ENCODE measurements at regions not wholly inside any gene's neighbourhood (a gene's known extent, or its start where the extent isn't known, plus 50 kb on each side); places are given as distances from the start of the nearest gene placed in this dataset.

DNA sequence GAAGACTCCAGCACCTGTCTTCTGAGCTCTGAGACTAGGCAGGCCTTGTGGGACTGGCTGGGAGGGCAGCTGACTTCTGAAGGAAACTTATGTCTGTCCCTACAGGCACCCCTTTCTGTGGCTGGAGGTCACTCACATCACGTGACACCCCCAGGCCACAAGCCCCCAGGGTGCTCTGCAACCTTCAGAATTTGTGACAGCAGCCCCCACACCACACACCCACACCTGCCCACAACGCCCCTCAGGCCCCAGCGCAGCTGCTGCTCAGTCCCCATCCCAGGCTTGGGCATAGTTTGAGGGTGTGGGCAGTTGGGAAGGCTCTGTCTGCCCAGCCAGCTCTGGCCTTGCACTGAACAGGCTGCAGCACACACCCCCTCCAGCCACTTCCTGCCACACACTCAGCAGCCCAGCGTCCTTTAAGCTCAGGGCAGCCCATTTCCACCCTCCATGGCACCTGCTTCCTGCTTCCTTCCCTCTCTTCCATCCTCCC, 80.0 kb upstream of the UNC5B start:
- Histone ChIP-seq H3K27me3 (ENCODE audit: insufficient read depth, low read length) (peaks cover 16% of the 10 kb centered on the region; the same call in 1 of the 2 replicates), H3K9ac (ENCODE audit: low read length) (no peak overlapping the region), H3K4me1 (ENCODE audit: control insufficient read depth in 1 of 2, insufficient read depth in 2 of 2, low read length in 2 of 2) (peaks cover 0 to 8% of the 10 kb centered on the region in 2 experiments; a peak in 1 of 4 replicates), H3K79me2 (ENCODE audit: insufficient read depth, low read length) (no peaks in the 10 kb centered on the region), H4K20me1 (ENCODE audit: insufficient read depth) (no peaks in the 10 kb centered on the region), H3K27ac (ENCODE audit: low read depth, low read length) (no peak overlapping the region), H2AFZ (ENCODE audit: low read depth, low read length, poor library complexity, severe bottlenecking) (no peak overlapping the region), H3K36me3 (ENCODE audit: control insufficient read depth in 1 of 2, insufficient read depth in 2 of 2, low read length in 2 of 2) (no peaks in the 10 kb centered on the region), H3K4me3 (replicated peaks in 1 of 2; ENCODE audit: low read depth in 1 of 2, low read length in 2 of 2) (no peak overlapping the region), H3K9me3 (ENCODE audit: control insufficient read depth in 1 of 2, insufficient read depth in 1 of 2, low read depth in 1 of 2, low read length in 2 of 2) (no peaks in the 10 kb centered on the region), H3K4me2 (ENCODE audit: low read length) (no peak overlapping the region), H3K9me2 (ENCODE audit: insufficient read depth) (no peaks in the 10 kb centered on the region)
- ATAC-seq (no peak), DNase-seq (ENCODE audit: low read depth, low spot score) (no peak)
- ChIA-PET CTCF (no interaction called here), POLR2A (no interaction called here), RAD21 (ENCODE audit: low non-redundant PET in 1 of 2, low total read pairs in 2 of 2, uncharacterized antibody in 2 of 2, unreplicated experiment in 2 of 2) (no interaction called here)
- BruUV-seq (replicated peaks), result no TSS peak
- intact Hi-C loops (cut with micrococcal nuclease), result no loop called here
- TF ChIP-seq ELF1 (IDR thresholded peaks at IDR 0.05; ENCODE audit: borderline replicate concordance, low read depth), result no peak
- TF ChIP-seq MAX (IDR thresholded peaks at IDR 0.05), result no peak
- TF ChIP-seq RAD21 (IDR thresholded peaks at IDR 0.05; ENCODE audit: low read depth), result no peak
- TF ChIP-seq POLR2A (IDR thresholded peaks at IDR 0.05; ENCODE audit: borderline replicate concordance, extremely low read depth, insufficient read depth, insufficient read length), result no peak
- TF ChIP-seq ZFX (IDR thresholded peaks at IDR 0.05), result no peak
- TF ChIP-seq SIN3A (IDR thresholded peaks at IDR 0.05; ENCODE audit: low read depth), result no peak
- TF ChIP-seq, protein P1, sequence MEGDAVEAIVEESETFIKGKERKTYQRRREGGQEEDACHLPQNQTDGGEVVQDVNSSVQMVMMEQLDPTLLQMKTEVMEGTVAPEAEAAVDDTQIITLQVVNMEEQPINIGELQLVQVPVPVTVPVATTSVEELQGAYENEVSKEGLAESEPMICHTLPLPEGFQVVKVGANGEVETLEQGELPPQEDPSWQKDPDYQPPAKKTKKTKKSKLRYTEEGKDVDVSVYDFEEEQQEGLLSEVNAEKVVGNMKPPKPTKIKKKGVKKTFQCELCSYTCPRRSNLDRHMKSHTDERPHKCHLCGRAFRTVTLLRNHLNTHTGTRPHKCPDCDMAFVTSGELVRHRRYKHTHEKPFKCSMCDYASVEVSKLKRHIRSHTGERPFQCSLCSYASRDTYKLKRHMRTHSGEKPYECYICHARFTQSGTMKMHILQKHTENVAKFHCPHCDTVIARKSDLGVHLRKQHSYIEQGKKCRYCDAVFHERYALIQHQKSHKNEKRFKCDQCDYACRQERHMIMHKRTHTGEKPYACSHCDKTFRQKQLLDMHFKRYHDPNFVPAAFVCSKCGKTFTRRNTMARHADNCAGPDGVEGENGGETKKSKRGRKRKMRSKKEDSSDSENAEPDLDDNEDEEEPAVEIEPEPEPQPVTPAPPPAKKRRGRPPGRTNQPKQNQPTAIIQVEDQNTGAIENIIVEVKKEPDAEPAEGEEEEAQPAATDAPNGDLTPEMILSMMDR (IDR thresholded peaks at IDR 0.05 in 2 of 3, conservative IDR thresholded peaks at IDR 0.05 in 1 of 3; ENCODE audit: borderline replicate concordance in 1 of 3, insufficient read depth in 1 of 3, low read depth in 2 of 3, low read length in 2 of 3), result no peak
- no peak for TF ChIP-seq ZNF274 (IDR thresholded peaks at IDR 0.05; ENCODE audit: low read depth, low read length)
- TF ChIP-seq SP1 (IDR thresholded peaks at IDR 0.05; ENCODE audit: low read depth), result no peak
- TF ChIP-seq SRF (IDR thresholded peaks at IDR 0.05; ENCODE audit: low read depth), result no peak
- TF ChIP-seq YY1 (IDR thresholded peaks at IDR 0.05; ENCODE audit: extremely low read depth, insufficient replicate concordance, low read depth, low read length), result no peak
- TF ChIP-seq CBX3 (IDR thresholded peaks at IDR 0.05; ENCODE audit: low read depth), result no peak
- TF ChIP-seq ATF3 (IDR thresholded peaks at IDR 0.05), result no peak
- TF ChIP-seq EGR1 (IDR thresholded peaks at IDR 0.05; ENCODE audit: low read depth), result no peak
- TF ChIP-seq, protein P2, sequence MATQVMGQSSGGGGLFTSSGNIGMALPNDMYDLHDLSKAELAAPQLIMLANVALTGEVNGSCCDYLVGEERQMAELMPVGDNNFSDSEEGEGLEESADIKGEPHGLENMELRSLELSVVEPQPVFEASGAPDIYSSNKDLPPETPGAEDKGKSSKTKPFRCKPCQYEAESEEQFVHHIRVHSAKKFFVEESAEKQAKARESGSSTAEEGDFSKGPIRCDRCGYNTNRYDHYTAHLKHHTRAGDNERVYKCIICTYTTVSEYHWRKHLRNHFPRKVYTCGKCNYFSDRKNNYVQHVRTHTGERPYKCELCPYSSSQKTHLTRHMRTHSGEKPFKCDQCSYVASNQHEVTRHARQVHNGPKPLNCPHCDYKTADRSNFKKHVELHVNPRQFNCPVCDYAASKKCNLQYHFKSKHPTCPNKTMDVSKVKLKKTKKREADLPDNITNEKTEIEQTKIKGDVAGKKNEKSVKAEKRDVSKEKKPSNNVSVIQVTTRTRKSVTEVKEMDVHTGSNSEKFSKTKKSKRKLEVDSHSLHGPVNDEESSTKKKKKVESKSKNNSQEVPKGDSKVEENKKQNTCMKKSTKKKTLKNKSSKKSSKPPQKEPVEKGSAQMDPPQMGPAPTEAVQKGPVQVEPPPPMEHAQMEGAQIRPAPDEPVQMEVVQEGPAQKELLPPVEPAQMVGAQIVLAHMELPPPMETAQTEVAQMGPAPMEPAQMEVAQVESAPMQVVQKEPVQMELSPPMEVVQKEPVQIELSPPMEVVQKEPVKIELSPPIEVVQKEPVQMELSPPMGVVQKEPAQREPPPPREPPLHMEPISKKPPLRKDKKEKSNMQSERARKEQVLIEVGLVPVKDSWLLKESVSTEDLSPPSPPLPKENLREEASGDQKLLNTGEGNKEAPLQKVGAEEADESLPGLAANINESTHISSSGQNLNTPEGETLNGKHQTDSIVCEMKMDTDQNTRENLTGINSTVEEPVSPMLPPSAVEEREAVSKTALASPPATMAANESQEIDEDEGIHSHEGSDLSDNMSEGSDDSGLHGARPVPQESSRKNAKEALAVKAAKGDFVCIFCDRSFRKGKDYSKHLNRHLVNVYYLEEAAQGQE (IDR thresholded peaks at IDR 0.05; ENCODE audit: low read depth), result no peak
- TF ChIP-seq CEBPB (IDR thresholded peaks at IDR 0.05; ENCODE audit: low read depth), result no peak
- no peak for TF ChIP-seq FOSL1 (IDR thresholded peaks at IDR 0.05; ENCODE audit: low read depth)
- TF ChIP-seq EZH2phosphoT487 (IDR thresholded peaks at IDR 0.05; ENCODE audit: borderline replicate concordance), result no peak
- TF ChIP-seq, protein P3, sequence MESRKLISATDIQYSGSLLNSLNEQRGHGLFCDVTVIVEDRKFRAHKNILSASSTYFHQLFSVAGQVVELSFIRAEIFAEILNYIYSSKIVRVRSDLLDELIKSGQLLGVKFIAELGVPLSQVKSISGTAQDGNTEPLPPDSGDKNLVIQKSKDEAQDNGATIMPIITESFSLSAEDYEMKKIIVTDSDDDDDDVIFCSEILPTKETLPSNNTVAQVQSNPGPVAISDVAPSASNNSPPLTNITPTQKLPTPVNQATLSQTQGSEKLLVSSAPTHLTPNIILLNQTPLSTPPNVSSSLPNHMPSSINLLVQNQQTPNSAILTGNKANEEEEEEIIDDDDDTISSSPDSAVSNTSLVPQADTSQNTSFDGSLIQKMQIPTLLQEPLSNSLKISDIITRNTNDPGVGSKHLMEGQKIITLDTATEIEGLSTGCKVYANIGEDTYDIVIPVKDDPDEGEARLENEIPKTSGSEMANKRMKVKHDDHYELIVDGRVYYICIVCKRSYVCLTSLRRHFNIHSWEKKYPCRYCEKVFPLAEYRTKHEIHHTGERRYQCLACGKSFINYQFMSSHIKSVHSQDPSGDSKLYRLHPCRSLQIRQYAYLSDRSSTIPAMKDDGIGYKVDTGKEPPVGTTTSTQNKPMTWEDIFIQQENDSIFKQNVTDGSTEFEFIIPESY (IDR thresholded peaks at IDR 0.05; ENCODE audit: extremely low read depth, insufficient replicate concordance, low read length), result no peak
- TF ChIP-seq POLR2AphosphoS5 (IDR thresholded peaks at IDR 0.05; ENCODE audit: low read depth, low read length), result no peak

Data from HCT116 (cell line).